GM21423 (cell line): ENCODE measurements at regions not wholly inside any gene's neighbourhood (a gene's known extent, or its start where the extent isn't known, plus 50 kb on each side); places are given as distances from the start of the nearest gene placed in this dataset.
"Not testable (repeated sequence)": the region's sequence is repeated elsewhere in the genome, so short reads cannot be mapped to it uniquely, and the experiment has no call there.

ENCODE experiments used
- ATAC-seq: cut with Tn5 transposase; IDR thresholded peaks from one replicate; pipeline ENCODE4 v1.9.1; 2021; ENCODE audit warnings: mild to moderate bottlenecking, moderate library complexity; ENCODE audit not compliant: unreplicated experiment

GRCh38 chr16:26497896-26498295, 568.8 kb upstream of the C16orf82 start:
- ATAC-seq: no peak

- ATAC-seq: no peak
Measured at GRCh38 chr16:26500326-26500725, 566.4 kb upstream of the C16orf82 start.

GRCh38 chr16:26505496-26505895, 561.2 kb upstream of the C16orf82 start:
- no peak for ATAC-seq

- not testable (repeated sequence) for ATAC-seq
Measured at GRCh38 chr16:26508946-26509345, 557.8 kb upstream of the C16orf82 start.

DNA sequence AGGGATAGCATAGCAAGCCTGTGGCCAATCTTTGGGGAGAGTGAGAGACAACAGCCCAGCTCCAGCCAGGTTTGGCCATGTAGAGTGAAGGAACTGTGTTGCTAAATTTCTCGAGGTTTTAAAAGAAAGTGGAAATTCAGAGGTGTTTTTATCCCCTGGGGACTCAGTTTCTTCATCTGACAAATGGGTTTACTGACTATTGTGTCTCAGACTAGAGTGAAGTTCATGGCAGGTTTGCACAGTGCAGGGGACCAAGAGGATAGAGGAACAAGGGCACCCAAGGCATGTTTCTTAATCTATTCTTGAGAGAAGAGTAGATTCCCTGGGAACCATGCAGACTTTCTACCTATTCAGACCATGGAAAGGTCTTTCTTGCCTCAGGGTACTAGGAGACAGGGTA, 555.8 kb upstream of the C16orf82 start:
- ATAC-seq: no peak

DNA sequence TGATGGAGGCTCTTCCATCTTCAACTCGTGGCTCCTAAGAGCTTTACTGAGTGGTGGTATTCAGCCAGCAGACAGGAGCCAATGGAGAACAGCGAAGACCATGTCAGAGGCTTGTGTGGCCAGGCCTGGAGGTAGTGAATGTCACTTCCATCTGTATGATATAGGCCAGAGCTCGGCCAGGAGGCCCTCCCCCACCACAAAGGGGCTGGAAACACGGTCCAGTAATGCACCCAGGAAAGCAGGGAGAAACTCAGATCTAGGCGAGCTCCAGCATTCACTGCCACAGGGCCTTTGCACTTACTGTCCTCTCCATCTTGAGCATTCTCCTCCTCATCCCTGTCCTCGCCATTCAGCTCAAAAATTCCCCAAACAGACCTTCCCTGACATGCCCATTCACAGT, 555.3 kb upstream of the C16orf82 start:
- no peak for ATAC-seq

DNA sequence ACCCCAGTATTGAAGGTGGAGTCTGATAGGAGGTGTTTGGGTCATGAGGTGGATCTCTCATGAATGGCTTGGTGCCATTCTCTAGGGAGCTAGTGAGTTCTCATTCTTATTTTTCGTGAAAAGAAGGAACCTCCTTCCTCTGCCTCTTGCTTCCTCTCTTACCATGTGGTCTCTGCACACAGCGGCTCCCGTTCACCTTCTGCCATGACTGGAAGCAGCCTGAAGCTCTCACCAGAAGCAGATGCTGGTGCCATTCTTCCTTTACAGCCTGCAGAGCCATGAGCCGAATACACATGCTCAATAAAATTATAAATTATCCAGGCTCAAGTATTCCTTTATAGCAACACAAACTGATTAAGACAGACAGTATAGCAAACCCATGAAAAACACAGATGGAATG, 545.1 kb upstream of the C16orf82 start:
- no peak for ATAC-seq

DNA sequence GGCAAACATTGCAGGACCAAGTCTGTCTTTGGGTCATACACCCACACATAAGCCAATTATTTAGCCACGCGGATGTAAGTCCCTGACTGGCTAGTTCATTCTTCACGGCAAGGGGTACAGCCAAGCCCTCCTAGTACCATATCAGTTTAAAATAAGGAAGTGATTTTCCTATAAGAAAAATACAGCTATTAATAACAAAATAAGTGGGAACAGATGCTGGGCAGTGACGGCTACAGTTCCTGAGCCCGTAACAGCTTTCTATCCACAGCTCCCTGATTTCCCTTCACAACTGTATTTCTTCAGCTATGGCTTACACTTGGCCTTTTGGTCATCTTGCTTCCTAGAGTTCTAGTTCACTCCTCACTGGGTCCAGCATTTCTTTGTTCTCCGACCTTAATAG, 542.4 kb upstream of the C16orf82 start:
- no peak for ATAC-seq

GRCh38 chr16:26524846-26525245, 541.9 kb upstream of the C16orf82 start:
- no peak for ATAC-seq

GRCh38 chr16:26525856-26526255, 540.9 kb upstream of the C16orf82 start:
- ATAC-seq: no peak

- ATAC-seq: no peak
Measured at GRCh38 chr16:26526633-26527032, 540.1 kb upstream of the C16orf82 start.

DNA sequence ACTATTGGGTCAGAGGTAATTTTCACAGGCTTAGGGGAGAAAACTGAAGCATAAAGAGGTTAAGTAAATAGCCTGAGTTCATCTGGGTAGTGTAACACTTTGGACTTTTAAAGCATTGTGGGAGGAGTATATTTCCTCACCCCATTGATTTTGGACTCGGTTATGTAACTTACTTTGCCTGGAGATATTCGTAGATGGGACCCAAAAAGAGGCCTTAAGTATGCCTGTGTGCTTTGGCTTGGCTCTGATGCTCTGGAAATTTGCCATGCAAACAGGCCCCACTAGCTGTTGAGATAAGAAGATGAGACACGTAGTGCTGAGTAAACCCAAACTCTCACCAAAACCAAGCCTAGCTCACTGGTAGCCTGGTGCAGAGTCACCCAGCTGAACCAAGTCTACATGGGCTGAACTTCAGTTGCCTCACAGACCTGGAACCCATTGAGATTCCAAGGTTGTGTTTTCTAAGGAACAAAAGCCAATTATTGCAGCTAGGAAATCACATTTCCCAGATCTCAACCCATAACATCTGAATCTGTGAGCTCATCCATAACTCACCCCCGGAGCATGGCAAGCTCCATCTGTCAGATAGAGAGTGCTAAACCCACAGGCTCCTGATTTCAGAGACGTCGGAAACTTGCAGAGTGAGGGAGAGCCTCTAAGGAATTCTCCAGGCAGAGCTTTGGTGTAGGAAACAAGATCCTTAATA, 536.0 kb upstream of the C16orf82 start:
- ATAC-seq: no peak

- no peak for ATAC-seq
Measured at GRCh38 chr16:26531290-26531730, 535.4 kb upstream of the C16orf82 start.

DNA sequence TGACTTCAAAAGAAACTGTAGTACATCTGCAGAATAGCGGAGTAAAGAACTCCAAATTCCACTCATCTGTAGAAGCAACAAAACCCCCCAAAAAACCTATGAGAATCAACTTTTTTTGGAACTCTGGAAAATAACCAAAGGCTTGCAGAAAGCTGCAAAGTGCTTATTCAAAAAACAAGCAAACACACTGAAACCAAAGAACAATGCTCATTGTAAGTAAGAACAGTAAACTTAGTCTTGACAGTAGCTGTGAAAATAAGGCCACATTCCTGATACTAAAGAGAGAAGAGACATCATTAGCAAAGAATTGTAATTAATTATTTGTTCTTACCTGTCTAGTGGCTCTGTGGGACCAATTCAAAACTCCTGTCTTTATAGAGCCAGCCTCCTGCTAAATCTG, 534.3 kb upstream of the C16orf82 start:
- ATAC-seq: no peak

DNA sequence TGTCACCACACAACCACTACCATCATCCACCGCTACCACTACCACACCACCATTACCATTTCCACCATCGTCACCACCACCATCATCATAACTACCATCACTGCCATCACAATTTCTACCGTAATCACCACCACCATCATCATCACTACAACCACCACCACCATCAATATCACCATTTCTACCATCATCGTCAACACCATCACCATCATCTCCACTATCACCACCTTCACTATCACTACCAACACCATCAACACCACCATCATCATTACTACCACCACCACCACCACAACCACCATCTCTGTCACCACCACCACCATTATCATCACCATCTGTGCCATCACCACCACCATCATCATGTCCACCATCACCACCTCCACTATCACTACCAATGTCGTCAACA, 524.5 kb upstream of the C16orf82 start:
- no peak for ATAC-seq

- no peak for ATAC-seq
Measured at GRCh38 chr16:26546573-26546972, 520.2 kb upstream of the C16orf82 start.

DNA sequence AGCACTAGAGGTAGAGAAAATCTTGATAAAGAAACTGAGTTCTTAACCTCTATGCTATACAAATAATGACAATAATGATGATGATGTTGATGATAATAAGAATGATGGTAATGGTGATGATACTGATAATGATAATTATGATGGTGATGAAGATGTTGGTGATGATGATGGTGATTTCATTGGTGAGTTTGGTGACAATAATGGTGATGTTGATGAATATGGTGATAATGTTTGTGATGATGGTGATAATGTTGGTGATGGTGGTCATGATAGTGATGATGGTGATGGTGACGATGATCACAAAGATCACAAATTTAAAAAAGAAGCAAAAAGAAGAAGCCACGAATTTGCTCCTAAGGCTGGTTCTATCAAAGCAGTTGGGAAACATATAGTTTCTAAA, 519.0 kb upstream of the C16orf82 start:
- no peak for ATAC-seq

GRCh38 chr16:26550111-26550610, 516.6 kb upstream of the C16orf82 start:
- no peak for ATAC-seq

DNA sequence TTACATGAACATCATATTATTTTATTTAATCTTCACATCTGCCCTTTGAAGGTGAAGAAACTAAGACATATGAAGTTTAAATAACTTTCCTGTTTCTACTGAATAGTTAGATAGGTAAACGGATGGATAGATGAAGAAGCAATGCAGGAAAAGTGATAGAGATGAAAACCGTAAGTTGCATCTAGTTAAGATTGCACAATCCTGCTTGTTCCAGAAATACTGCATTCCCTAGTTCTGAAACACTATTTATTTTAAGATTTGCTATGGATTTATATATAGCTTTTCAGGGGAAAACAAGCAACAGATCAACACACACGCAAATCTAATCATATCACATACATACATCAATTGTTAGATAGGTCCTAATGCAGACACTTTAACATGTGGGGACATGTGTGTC, 512.7 kb upstream of the C16orf82 start:
- no peak for ATAC-seq

DNA sequence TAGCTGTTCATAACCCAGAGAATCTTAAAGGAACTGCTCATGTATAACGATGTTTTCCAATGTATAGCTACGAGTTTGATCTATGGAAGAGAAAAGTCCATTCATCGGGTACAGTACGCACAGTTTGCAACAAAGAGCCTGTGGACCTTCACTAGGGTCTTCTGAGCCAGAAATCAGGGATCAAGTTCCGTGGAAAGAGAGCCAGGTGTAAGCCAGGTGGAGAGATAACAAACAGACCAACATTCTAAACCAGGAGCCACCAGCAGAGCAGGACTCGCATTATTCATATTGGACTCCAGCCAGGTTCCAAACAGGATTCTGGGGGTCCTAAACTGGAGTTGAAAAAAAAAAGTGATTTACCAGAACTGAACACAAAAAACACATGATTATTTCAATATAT, 505.4 kb upstream of the C16orf82 start:
- ATAC-seq: no peak

DNA sequence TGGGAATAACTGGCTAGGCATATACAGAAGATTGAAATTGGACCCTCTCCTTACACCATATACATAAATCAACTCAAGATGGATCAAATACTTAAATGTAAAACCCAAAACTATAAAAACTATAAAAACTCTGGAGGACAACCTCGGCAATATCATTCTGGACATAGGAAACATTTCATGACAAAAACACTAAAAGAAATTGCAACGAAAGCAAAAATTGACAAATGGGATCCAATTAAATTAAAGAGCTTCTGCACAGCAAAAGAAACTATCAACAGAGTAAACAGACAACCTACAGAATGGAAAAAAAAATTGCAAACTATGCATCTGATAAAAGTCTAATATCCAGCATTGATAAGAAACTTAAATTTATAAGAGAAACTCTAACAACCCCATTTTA, 503.7 kb upstream of the C16orf82 start:
- ATAC-seq: no peak

DNA sequence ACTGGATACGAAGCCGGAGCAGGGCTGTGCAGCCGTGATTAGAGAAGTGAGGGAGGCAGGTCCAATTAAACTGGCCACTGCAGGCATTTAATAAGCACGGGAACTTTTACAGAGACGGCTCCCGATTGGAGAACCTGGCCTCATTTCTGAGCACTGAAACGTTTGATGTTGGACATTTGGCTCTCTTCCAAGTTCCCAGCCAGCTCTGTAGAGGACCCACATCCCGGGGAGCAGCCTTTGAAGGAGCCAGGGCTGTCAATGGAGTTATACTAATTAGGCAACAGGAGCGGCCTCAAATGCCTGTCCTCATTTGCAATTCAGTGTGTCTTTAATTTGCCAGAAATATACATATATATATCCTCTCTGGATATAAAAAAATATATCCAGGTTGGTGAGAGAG, 499.4 kb upstream of the C16orf82 start:
- no peak for ATAC-seq

GRCh38 chr16:26569793-26570192, 496.9 kb upstream of the C16orf82 start:
- no peak for ATAC-seq
